Progenitor cell of endocrine pancreas (in vitro differentiated cells): ENCODE measurements at regions not wholly inside any gene's neighbourhood (a gene's known extent, or its start where the extent isn't known, plus 50 kb on each side); places are given as distances from the start of the nearest gene placed in this dataset.

ENCODE experiments used
- DNase-seq: peaks from one replicate; pipeline ENCODE4 v3.0.0; 2021; ENCODE audit warnings: low spot score; ENCODE audit not compliant: unreplicated experiment
- H3K27ac Mint-ChIP-seq: 2 replicates; pipeline ENCODE4 v1.8.0; 2021; ENCODE audit warnings: mild to moderate bottlenecking, moderate library complexity, mixed read lengths
- H3K27me3 Mint-ChIP-seq: 2 replicates; pipeline ENCODE4 v1.8.0; 2021; ENCODE audit warnings: mixed read lengths
- H3K36me3 Mint-ChIP-seq: 2 replicates; pipeline ENCODE4 v1.8.0; 2022; ENCODE audit warnings: mixed read lengths; ENCODE audit not compliant: insufficient read depth
- H3K4me1 Mint-ChIP-seq: 2 replicates; pipeline ENCODE4 v1.8.0; 2021; ENCODE audit warnings: low read depth, mixed read lengths
- H3K4me3 Mint-ChIP-seq: 2 replicates; pipeline ENCODE4 v1.8.0; 2021; ENCODE audit warnings: low read depth, mild to moderate bottlenecking, moderate library complexity, mixed read lengths
- H3K9me3 Mint-ChIP-seq: 2 replicates; pipeline ENCODE4 v1.8.0; 2021; ENCODE audit warnings: low read depth, mixed read lengths
- TF ChIP-seq, protein P1 (sequence below): fragments of 200-600 bp; sonication (generic); IDR thresholded peaks from one replicate; pipeline ENCODE4 v1.5.0; 2021; ENCODE audit warnings: antibody characterized with exemption, mild to moderate bottlenecking; ENCODE audit not compliant: unreplicated experiment

DNA sequence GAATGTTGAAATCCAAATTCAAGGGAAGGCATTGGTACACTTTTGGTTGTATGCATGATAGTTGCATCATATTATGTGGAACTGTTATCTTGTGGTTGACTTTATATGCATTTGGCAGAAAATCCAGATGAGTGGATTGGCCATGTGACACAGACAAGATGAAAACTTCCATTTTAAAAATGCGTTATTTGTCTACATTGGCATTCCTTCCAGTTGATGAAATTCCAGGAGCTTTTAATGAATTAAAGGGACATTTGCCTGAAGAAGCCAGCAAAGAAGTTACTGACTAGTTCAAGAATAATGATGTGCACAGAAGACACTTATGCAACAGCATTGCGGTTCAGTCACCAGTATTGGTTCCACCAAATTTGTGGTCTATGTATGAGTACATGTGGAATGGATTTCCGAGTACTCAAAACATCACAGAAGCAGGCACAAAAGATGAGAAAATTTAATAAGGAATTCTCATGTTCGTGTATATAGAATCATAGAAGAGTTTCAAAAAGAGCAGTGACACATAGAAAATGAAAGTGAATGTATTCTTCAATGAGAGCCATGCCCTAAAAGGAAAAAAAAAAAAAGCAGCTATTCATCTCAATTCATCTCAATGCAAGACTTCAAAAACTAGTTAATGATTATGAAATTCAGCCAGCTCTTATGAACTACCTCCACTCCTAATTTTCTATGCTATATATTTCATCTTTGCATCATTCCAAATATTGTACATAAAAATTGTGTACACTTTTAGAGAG lies 232.1 kb downstream of the RBM43 start:
- Mint-ChIP-seq H3K9me3 (no peaks in the 10 kb centered on the region), H3K4me3 (no peak overlapping the region), H3K36me3 (no peaks in the 10 kb centered on the region), H3K27me3 (peaks cover under 1% of the 10 kb centered on the region), H3K27ac (no peak overlapping the region), H3K4me1 (peaks cover 4% of the 10 kb centered on the region)
- DNase-seq: no peak
- TF ChIP-seq, protein P1, sequence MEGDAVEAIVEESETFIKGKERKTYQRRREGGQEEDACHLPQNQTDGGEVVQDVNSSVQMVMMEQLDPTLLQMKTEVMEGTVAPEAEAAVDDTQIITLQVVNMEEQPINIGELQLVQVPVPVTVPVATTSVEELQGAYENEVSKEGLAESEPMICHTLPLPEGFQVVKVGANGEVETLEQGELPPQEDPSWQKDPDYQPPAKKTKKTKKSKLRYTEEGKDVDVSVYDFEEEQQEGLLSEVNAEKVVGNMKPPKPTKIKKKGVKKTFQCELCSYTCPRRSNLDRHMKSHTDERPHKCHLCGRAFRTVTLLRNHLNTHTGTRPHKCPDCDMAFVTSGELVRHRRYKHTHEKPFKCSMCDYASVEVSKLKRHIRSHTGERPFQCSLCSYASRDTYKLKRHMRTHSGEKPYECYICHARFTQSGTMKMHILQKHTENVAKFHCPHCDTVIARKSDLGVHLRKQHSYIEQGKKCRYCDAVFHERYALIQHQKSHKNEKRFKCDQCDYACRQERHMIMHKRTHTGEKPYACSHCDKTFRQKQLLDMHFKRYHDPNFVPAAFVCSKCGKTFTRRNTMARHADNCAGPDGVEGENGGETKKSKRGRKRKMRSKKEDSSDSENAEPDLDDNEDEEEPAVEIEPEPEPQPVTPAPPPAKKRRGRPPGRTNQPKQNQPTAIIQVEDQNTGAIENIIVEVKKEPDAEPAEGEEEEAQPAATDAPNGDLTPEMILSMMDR: no peak

DNA sequence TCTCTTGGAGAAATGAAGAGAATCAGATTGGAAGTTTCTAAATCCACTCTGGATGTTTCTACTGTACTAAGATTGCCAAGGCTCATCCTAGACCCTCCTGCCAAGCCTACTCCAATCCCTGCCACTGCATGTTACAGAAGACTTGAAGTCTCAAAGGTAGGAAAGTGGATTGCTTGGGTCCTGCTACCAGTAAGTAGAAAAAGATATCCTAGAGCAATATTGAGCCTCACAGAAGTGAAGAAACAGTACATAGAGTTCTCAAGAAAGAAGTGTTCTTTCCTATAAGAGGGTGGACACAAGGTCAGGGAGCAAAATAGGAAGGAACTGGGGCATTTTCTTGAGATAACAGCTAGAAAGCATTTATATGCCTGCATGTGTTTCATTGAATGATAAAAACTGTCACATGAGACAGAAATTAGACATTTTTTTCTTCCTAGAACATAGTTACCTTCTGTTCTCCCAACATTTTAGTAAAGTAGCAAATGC lies 232.9 kb downstream of the RBM43 start:
- Mint-ChIP-seq H3K9me3 (no peaks in the 10 kb centered on the region), H3K36me3 (no peaks in the 10 kb centered on the region), H3K4me3 (no peak overlapping the region), H3K27ac (no peak overlapping the region), H3K27me3 (peaks cover 3% of the 10 kb centered on the region), H3K4me1 (peaks cover 4% of the 10 kb centered on the region)
- DNase-seq: no peak
- TF ChIP-seq, protein P1: no peak

DNA sequence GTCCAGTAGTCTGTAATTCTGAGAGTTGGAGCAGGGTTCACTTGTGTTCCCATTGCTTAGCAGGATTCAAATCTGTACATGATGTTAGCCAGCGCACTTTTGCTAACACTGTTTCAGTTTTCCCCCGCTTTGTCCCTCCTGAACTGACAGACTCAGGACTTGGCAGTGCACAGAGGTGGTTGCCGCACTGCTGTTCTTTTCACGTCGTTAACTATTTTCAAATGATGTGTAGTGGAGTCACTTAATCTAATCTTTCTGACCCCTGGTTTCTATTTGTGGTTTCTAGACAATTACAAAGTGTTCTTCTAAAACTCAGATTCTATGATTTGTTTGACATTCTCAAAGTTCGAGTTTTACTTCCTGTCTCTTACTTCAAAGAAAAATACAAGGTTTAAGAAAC lies 234.5 kb downstream of the RBM43 start:
- Mint-ChIP-seq H3K9me3 (no peaks in the 10 kb centered on the region), H3K4me1 (peaks cover 4% of the 10 kb centered on the region), H3K27ac (no peak overlapping the region), H3K27me3 (peaks cover 3% of the 10 kb centered on the region), H3K36me3 (no peaks in the 10 kb centered on the region), H3K4me3 (no peak overlapping the region)
- TF ChIP-seq, protein P1: no peak
- no peak for DNase-seq

DNA sequence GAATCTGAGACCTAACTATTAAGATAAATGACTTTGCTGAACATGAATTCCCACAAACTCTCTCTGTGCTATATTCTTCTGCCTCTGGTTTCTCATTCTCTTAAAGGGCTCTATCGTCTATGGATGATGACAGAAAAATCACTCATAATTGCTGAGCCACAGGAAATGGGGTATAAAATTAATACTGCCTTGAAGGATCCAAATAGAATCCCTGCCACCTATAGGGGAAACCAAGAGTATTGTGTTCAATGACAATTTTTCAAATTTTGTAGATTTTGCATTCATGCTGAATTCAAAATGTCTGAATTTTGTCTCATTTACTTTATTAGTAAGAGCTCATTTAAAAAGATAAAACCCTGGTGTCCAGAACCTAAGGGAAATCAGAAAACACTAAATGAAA lies 235.8 kb downstream of the RBM43 start:
- peaks cover 4% of the 10 kb centered on the region for H3K4me1 Mint-ChIP-seq
- no peak for DNase-seq
- peaks cover 3% of the 10 kb centered on the region for H3K27me3 Mint-ChIP-seq
- no peak overlapping the region for H3K27ac Mint-ChIP-seq
- H3K9me3 Mint-ChIP-seq: no peaks in the 10 kb centered on the region
- no peaks in the 10 kb centered on the region for H3K36me3 Mint-ChIP-seq
- H3K4me3 Mint-ChIP-seq: no peak overlapping the region
- TF ChIP-seq, protein P1: no peak

DNA sequence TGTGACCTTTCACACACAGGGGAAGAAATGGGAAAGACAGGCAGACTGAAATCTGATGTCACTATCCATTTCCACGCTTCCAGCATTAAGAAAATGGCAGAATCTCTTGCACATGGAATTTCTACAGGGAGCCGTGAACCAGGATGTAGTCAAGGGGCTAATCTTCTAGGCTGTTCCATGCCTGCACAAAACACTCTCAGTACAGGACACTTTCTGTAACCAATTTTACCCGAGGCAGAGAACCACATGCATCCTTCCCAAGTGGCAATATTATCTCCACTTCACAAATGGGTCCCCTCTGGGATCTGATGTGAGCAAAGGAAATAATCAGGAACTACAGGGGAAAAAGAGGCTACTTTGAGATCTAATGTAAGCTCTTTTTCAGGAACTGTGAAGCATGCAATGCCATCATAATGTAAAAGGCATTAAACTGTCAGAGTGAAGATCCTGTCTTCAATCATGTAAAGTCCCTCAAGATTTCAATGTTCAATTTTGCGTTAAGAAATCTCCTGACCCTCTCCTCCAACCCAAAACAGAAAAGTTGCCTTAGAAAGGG lies 236.9 kb downstream of the RBM43 start:
- peaks cover 4% of the 10 kb centered on the region for H3K4me1 Mint-ChIP-seq
- TF ChIP-seq, protein P1: no peak
- no peak for DNase-seq
- H3K36me3 Mint-ChIP-seq: no peaks in the 10 kb centered on the region
- H3K27ac Mint-ChIP-seq: no peak overlapping the region
- peaks cover 3% of the 10 kb centered on the region for H3K27me3 Mint-ChIP-seq
- H3K9me3 Mint-ChIP-seq: no peaks in the 10 kb centered on the region
- H3K4me3 Mint-ChIP-seq: no peak overlapping the region
